ENCODE measurements at regions not wholly inside any gene's neighbourhood (a gene's known extent, or its start where the extent isn't known, plus 50 kb on each side); places are given as distances from the start of the nearest gene placed in this dataset.

DNA sequence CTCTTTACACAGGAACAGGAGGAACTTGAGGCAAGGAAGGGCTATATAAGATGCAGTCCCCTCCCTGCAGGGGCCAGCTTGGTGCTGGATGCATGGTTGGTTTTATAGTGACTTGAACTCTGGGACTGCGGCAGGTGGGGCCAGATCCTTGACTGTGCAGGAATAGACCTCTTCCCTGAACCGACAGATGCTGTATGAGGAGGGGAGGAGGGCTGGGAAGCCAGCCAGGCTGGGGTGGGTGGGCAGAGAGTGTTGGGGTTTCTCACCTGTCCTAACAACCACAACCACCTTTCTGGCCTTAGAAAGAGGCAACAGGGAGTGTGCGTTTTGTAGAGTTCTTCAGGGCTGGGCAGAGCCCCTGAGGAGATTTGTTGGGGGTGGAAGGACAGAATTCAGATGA, 798.1 kb downstream of the KCNJ18 start:
- H3K36me3 Mint-ChIP-seq (ENCODE audit: low read depth), result no peaks in the 10 kb centered on the region
- POLR2A ChIA-PET, result no interaction called here
- H3K4me1 Mint-ChIP-seq, result no peaks in the 10 kb centered on the region
- CTCF ChIA-PET, result no interaction called here
- intact Hi-C loops (cut with micrococcal nuclease), result no loop called here
- ATAC-seq (ENCODE audit: low read depth) (no peak), DNase-seq (no peak)
- no peaks in the 10 kb centered on the region for H3K27me3 Mint-ChIP-seq
- no peak overlapping the region for H3K4me3 Mint-ChIP-seq
- TF ChIP-seq, protein P1, sequence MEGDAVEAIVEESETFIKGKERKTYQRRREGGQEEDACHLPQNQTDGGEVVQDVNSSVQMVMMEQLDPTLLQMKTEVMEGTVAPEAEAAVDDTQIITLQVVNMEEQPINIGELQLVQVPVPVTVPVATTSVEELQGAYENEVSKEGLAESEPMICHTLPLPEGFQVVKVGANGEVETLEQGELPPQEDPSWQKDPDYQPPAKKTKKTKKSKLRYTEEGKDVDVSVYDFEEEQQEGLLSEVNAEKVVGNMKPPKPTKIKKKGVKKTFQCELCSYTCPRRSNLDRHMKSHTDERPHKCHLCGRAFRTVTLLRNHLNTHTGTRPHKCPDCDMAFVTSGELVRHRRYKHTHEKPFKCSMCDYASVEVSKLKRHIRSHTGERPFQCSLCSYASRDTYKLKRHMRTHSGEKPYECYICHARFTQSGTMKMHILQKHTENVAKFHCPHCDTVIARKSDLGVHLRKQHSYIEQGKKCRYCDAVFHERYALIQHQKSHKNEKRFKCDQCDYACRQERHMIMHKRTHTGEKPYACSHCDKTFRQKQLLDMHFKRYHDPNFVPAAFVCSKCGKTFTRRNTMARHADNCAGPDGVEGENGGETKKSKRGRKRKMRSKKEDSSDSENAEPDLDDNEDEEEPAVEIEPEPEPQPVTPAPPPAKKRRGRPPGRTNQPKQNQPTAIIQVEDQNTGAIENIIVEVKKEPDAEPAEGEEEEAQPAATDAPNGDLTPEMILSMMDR (IDR thresholded peaks at IDR 0.05), result no peak
- H3K9me3 Mint-ChIP-seq, result peaks cover 15% of the 10 kb centered on the region
- H3K27ac Mint-ChIP-seq, result no peak overlapping the region

DNA sequence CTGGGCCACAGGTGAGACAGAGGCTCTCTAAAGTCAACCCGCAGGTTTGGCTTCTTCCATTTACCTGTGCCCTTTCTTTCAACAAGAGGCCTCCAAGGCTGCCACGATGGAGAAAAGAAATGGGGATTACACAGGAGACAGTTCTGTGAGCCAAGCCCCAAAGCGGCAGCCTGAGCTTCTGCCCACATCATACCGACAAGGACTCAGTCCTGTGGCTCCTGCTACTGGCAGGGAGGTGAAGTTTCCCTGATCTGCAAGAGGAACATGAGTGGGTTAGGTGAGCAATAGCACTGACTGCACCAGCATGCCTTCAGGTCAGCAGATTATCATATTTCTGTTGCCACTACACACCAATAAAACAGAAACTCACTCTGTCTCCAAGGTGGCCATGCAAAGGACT, 800.0 kb downstream of the KCNJ18 start:
- no peak for DNase-seq
- TF ChIP-seq, protein P1 (IDR thresholded peaks at IDR 0.05), result no peak
- POLR2A ChIA-PET, result no interaction called here
- no peaks in the 10 kb centered on the region for H3K27me3 Mint-ChIP-seq
- H3K36me3 Mint-ChIP-seq (ENCODE audit: low read depth), result no peaks in the 10 kb centered on the region
- H3K9me3 Mint-ChIP-seq, result peaks cover 12% of the 10 kb centered on the region
- no peak overlapping the region for H3K27ac Mint-ChIP-seq
- H3K4me1 Mint-ChIP-seq, result no peaks in the 10 kb centered on the region
- H3K4me3 Mint-ChIP-seq, result no peak overlapping the region
- ATAC-seq (ENCODE audit: low read depth), result no peak
- CTCF ChIA-PET, result no interaction called here
- intact Hi-C loops (cut with micrococcal nuclease), result no loop called here

DNA sequence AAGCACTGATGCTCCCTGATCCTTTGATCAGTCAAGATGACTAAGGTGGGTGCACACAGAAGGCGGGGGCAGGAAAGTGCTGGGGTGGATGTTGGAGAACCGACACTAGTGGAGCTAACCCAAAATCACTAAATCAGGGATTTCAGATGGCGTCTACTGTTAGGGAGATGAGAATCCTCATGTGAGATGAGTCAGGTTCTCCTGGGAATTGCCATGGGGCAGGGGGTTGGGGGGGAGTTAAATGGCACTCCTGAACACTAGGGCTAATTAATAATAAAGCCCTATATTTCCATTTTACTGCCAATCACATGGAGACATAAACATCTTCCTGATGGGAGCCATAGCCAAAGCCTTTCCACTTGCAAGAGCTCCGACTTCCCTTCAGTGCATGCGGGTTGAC, 804.1 kb downstream of the KCNJ18 start:
- H3K36me3 Mint-ChIP-seq (ENCODE audit: low read depth), result no peaks in the 10 kb centered on the region
- ATAC-seq (ENCODE audit: low read depth) (no peak), DNase-seq (no peak)
- intact Hi-C loops (cut with micrococcal nuclease), result no loop called here
- peaks cover 5% of the 10 kb centered on the region for H3K9me3 Mint-ChIP-seq
- ChIA-PET CTCF (no interaction called here), POLR2A (no interaction called here)
- TF ChIP-seq, protein P1 (IDR thresholded peaks at IDR 0.05), result no peak
- H3K27me3 Mint-ChIP-seq, result no peaks in the 10 kb centered on the region
- no peak overlapping the region for H3K4me3 Mint-ChIP-seq
- H3K27ac Mint-ChIP-seq, result no peak overlapping the region
- no peaks in the 10 kb centered on the region for H3K4me1 Mint-ChIP-seq

DNA sequence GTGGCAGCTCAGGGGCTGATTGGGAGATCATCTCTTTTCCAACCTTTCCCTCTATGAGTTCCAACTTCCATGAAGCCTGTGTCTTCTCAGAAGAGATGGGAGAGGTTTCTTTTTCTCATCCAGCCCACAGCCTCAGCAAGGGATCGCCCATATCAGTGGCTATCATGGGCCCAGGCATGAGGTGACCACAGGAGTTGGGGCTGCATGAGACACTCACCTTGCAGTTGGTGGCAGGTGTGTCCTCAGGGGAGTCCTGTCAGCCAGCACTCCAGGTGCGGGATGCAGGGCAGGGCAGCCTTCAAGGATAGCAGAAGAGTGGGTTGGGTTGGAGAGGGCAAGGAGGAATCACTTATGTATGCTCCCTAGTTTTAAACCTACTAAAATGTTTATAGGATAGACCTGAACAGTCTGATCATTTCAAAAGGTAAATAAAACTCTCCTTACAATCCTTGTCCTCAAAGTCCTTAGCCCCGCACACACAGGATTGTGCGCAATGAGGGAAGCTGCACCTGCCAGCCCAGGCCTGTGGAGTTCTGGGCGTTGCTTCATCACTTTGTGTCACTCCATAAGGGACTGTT, 811.1 kb downstream of the KCNJ18 start:
- ChIA-PET CTCF (no interaction called here), POLR2A (no interaction called here)
- ATAC-seq (ENCODE audit: low read depth), result no peak
- TF ChIP-seq, protein P1 (IDR thresholded peaks at IDR 0.05), result no peak
- Mint-ChIP-seq H3K27me3 (no peaks in the 10 kb centered on the region), H3K4me3 (no peak overlapping the region), H3K9me3 (peaks cover 7% of the 10 kb centered on the region), H3K27ac (no peak overlapping the region), H3K4me1 (no peaks in the 10 kb centered on the region), H3K36me3 (ENCODE audit: low read depth) (no peaks in the 10 kb centered on the region)
- no peak for DNase-seq
- intact Hi-C loops (cut with micrococcal nuclease), result no loop called here

DNA sequence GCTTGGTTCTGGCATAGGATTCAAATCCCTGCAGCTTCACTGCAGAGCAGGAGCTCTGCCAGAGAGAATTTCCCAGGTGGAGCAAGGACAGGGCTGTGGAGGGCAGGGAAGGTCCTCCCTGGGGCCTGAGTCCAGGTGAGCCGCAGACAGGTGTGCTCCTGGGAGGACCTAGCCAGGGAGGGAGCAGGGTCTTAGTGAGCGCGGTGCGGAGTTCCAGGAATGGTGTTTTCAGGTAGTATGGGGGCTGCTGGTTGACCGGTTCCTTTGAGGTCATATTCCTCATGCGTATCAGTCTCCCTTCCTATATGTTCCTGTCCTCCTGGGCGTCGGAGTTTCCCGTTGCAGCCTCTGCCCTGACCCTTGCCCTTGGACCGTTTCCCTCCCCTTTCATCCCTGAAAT, 813.3 kb downstream of the KCNJ18 start:
- ChIA-PET POLR2A (no interaction called here), CTCF (no interaction called here)
- H3K27ac Mint-ChIP-seq, result no peak overlapping the region

More for the DNA sequence above, 813.3 kb downstream of the KCNJ18 start:
- TF ChIP-seq, protein P1 (IDR thresholded peaks at IDR 0.05), result no peak
- Mint-ChIP-seq H3K27me3 (no peaks in the 10 kb centered on the region), H3K36me3 (ENCODE audit: low read depth) (no peaks in the 10 kb centered on the region), H3K4me3 (no peak overlapping the region), H3K4me1 (no peaks in the 10 kb centered on the region), H3K9me3 (peaks cover 9% of the 10 kb centered on the region)
- intact Hi-C loops (cut with micrococcal nuclease), result no loop called here
- DNase-seq (no peak), ATAC-seq (ENCODE audit: low read depth) (no peak)
